HTR-8/SVneo (cell line): ENCODE measurements at regions not wholly inside any gene's neighbourhood (a gene's known extent, or its start where the extent isn't known, plus 50 kb on each side); places are given as distances from the start of the nearest gene placed in this dataset.

Source experiments
- DNase-seq: peaks from one replicate; pipeline ENCODE4 v3.0.0; 2011; ENCODE audit warnings: low spot score, mixed read lengths; ENCODE audit not compliant: insufficient read length
- FAIRE-seq: peaks from 2 replicates; lab custom pipeline; 2011; peaks lifted over from hg19 to GRCh38; lab: Jason Lieb, UNC

DNA sequence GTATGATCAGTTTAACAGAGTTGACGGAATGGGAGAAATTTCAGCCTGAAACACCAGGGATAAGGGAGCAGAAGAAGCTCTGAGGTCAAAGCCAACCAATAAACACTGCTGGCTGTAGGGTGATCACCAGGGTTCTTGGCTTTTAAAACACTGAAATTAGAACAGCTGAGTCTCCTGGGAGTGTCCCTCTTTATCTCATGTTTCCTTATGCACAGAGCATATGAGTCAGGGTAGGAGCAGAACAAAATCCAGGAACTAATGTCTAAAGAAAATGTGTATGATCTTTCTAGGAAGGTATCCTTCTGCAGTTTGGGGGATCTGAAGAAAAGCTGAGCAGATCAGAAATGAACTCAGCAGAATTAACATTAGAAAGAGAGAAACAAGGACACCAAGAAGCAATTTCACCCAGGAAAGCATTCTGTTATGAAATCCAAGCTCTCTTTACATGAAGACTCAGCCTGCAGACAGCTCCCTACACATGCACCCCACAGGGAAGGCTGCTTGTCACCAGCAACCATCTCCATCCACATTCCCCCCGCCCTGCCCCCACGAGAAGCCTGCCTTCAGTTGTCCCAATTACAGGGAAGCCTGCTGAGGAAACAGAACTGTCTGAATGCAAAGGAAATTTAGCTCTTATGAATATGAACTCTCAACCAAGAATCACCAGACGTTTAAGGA is 469.7 kb downstream of the PDCD6IP start:
- no peak for DNase-seq
- no peak for FAIRE-seq

DNA sequence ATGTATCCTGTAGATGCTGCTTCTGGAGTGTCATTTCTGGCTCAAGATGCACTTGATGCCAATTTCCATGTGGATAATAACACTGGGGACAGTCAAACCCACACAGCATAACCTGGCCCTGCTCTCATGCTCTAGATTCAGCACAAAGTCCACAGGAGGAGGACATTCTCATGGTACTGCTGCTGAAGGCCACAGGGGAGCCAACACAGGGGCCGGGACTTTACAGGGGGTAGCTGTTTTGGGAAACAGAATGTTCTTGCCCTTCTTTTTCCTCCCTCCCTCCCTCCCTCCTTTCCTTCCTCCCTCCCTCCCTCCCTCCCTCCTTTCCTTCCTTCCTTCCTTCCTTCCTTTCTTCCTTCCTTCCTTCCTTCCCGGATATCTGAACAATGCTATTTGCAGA is 477.4 kb downstream of the PDCD6IP start:
- no peak for FAIRE-seq

DNA sequence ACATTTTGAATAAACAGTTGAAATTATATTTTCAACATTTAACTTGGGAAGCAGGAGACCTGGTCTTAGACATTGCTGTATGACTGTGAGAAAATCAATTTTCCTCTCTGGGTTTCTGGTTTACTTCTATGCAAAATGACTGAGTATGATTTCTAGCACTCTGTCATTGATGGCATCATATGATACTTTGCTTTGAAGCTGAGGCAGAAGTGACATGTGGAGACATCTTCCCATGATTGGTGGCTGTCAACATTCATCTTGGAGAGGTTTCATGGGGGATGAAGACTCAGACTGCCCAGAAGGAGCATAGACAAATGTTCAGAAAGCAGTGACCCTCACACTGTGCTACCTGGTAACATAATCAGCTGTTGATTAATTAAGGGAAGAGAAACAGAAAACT is 477.9 kb downstream of the PDCD6IP start:
- DNase-seq (no peak), FAIRE-seq (no peak)

More for the DNA sequence above, 477.4 kb downstream of the PDCD6IP start:
- no peak for DNase-seq

DNA sequence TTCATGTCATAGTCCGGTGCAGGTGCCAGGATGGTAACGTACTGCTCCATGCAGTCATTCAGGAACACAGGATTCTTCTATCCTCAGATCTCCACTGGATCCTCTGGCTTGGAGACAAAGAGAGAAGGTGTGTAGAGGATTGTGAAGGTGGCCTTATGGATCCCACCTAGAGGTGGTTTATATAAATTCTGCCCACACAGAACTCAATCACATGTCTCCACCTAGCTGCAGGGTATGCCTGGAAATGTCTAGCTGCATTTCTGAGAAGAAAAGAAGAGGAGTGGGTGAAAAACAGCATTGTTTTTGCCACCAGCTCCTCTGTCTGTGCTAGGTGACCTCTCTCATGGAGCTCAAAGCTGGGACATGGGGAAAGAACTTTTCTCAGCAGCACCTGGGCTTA is 478.7 kb downstream of the PDCD6IP start:
- FAIRE-seq (no peak), DNase-seq (no peak)

DNA sequence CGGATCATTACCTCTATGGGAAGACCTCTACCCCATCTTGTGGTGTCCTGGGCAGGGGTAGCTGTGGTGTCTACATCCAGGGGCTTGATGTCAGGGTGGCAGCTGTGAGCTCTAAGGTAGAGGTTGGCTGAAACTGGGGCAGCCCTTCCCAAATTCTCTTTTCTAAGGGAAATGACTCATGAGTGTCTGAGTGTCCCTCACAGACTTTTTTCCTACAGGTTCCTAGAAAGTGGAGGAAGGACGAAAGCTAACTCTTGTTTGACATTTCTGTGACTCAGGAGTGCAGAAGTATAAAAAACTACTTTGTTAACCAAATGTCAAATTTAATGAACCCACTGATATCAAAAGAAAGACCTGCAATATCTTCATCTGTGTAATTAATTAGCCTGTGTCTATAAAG is 481.5 kb downstream of the PDCD6IP start:
- DNase-seq: no peak
- no peak for FAIRE-seq

DNA sequence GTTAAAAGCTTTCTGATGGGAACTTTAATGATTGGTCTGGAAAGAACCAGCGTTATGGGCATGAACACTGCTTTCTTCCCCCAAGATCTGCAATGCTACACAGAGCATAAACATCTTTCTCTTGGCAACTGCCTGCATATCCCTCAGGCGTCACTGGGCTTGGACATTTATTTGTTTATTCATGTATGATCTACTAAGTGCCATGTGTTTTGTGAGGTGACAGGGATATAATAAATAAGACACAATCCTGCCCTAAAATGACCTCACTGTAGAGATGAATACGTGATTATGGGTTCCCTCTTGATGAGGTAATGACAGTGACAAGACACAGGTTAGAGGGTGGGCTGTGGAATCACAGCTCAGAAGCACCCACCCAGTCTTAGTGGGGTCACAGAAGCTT is 485.3 kb downstream of the PDCD6IP start:
- DNase-seq (no peak), FAIRE-seq (no peak)

DNA sequence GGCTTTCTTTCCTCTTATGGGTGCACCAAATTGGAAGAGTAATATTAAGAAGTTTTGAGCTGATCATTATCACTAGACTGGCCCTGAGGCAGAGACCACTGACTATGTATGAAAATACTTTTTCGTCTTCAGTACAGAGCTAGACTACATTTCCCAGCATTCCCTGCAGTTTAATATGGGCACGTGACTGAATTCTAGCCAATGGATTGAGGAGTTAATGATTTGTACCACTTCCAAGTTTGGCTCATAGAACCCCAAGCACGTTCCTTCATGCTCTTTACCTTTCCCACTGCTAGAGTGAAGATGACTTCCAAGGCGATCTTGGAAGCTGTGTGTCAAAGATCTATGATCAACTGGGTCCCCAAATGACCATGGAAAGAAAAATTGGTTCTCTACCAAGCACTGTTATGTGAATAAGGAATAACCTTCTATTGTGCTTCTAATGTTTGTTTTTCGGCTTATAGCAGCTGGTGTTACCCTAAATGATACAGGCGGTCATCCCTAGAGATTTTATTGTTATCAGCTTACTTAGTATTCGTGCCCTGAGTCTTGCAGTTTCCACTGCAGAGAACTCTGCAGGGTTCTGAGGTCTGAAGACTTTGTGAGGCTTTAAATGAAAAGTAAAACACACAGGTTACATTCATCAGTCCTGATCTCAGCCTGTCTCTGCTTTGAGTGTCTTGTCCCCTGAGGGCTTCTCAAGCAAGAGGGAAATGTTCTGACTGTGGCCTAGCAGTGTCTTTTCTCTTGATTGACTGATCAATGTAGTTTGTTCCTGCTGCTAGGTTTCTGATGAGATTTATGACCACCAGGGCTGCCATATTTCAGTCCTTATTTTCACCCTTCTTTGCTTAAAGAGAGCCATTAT is 486.8 kb downstream of the PDCD6IP start:
- FAIRE-seq: no peak

DNA sequence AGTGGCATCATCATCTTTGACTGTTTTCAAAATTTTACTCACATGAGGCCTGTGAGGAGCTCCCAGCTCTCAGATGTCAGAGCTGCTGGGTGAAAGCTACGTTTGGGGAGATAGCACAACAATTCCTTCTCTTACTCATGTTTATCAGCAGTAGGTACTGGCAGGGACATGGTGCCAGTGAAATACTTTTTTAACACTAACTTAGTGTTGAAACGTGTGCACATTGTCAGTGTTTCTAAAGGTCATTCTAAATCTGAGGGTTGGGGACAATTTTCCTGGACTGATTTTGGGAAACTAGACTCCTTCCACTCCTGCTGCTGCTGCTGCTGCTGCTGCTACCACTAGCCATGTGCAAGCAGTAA is 487.4 kb downstream of the PDCD6IP start:
- FAIRE-seq (no peak), DNase-seq (no peak)

More for the DNA sequence above, 486.8 kb downstream of the PDCD6IP start:
- no peak for DNase-seq

DNA sequence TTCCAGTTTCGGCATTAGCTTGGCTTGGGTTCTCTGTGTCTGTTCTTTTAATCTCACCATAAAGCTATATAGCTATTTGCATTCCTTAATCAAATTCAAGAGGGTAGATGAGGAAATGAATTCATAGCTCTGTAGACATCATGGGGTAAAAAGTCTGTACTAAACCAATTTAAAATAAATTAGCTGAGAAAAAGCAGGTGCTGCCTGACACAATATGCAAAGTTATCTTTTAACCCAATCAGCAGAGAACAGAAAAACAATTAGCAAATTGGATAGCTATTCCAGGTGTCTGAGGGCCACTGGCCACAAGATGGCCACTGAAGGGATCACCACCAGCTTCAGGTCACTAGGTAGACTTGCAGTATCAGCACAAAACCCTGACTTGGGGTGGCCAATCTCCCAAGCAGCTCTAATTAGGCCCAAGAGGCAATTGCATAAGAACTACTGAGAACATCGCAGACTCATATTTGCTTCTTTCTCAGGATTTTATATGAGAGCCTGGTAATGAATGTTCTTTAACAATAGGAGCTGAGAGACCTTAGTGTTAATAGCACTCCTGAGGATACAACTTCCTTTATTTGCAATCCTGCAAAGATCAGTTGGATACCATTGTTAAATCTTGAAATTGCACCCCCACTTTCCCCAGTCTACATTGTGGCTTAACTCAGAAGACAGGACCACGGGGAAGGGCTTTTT is 494.3 kb downstream of the PDCD6IP start:
- FAIRE-seq (no peak), DNase-seq (no peak)

DNA sequence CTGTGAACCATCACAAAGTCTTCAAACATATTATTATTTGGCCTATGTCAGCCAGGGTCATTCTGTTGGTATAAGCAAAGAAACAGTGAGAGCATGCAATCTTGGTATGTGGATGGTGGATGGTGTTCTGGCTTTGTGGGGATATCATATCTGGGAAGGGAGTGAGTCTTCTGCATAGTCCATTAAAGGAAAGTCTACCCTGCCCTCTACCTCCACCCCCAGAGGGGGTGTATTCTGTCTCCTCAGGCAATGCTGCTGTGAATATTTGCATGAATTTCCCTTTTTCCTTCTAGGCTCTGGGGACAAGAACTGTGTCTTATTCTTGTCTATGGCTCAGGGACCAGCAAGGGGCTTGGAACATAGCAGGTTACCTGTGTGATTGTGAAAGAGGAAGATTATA is 495.8 kb downstream of the PDCD6IP start:
- FAIRE-seq (no peak), DNase-seq (no peak)

DNA sequence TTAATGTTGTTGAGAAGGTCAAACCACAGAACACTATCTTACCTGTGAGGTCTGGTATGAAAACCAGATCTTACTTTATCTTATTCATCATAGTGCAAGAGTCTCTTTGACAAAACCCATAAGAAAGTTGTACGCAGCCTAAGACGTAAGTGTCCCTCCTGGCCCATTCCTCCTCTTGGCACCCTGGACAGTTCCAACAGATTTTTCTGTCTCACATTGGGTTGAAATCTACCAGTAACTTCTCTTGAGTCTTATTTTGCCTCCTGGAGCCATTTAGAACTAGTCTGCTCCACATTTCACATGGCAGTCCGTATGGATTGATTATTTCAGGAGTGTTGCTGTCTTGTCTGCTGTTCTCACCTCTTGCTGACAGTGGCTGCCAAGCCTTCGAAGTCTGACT is 498.4 kb downstream of the PDCD6IP start:
- FAIRE-seq (no peak), DNase-seq (no peak)

DNA sequence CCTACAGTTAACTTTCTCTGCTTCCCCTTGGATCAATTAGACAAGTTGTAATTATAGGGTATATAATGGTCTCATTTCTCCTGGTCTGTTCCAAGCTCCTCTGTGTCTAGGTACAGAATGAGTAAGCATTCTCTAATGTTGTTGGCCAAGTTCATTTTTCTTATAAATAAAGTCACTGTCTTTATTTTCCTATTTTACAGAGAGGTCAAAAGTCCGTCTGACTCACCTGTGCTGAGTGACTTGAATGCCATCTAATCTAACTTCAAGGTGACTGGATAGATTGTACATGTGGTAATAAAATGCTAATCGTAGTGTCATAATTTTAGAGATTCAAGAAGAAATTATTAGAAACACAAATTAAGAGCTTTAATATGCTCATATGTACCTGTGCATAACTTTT is 500.2 kb downstream of the PDCD6IP start:
- FAIRE-seq: no peak
- no peak for DNase-seq

DNA sequence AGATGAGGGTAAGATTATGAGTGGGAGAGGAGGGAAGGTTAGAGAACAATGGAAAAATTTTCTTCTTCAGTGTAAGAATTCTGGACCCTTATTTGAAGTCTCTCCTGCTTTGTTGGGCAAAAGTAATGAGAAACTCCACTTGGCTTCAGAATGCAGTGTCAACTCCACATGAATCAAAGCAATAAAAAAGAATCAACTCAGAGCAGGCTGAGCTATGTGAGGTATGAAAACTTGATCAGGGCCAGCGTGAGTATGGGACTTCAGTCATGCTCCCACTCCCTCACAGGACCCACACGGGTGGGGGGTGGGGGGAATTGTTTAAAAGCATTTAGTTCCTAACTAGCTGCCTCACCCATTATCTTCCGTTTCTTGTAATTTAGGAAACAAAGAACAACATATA is 502.2 kb downstream of the PDCD6IP start:
- DNase-seq: no peak

DNA sequence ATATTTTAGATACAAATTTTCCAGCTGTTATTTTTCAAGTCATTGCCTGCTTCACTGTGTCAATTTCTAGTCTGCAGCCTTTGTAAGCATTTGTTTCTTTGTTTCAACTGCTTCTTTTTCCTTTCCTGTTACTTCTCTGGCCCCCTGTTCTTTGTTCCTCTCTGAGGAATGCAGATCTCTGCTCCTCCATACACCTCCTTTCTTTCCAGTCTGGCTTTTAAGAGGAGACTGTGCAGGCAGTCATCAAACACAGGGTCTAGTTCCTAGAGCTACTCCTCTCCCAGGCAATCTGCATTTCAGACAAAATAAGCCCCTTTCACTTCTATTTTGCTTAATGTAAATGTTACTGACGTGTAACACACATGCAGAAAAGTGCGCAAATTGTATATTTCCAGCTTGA is 502.9 kb downstream of the PDCD6IP start:
- no peak for DNase-seq
- no peak for FAIRE-seq

More for the DNA sequence above, 502.2 kb downstream of the PDCD6IP start:
- FAIRE-seq: no peak

DNA sequence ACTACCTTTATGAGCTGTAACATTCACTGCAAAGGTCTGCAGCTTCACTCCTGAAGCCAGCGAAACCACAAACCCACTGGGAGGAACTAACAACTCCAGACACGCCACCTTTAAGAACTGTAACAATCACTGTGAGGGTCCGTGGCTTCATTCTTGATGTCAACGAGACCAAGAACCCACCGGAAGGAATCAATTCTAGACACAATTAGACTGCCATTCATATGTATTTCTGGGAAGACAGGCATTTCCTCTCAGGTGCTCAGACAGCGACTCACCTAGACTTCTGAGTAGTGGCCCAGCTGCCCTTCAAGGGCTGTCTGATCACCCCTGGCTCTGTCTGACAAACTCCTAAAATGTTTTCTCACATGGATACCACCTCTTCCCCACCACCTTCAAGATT is 506.8 kb downstream of the PDCD6IP start:
- DNase-seq: no peak

DNA sequence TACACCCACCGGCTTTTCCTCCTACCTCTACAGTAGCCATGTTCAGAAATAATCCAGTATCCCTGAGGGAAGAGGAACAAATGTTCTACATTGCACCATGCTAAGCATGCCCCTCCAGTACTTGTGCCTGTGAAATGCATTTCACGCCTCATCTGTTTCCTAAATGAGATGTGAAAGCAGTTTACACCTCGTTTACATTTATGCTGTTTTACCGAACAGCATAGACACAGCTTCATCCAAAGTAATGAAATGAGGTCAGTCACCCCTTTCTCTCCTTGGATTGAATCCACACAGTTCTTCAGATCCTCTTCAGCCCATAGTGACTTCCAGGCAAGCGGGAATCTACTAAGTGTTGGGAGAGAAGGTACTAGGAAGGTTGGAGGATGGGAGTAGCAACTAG is 514.3 kb downstream of the PDCD6IP start:
- FAIRE-seq: no peak
- no peak for DNase-seq

More for the DNA sequence above, 506.8 kb downstream of the PDCD6IP start:
- no peak for FAIRE-seq

DNA sequence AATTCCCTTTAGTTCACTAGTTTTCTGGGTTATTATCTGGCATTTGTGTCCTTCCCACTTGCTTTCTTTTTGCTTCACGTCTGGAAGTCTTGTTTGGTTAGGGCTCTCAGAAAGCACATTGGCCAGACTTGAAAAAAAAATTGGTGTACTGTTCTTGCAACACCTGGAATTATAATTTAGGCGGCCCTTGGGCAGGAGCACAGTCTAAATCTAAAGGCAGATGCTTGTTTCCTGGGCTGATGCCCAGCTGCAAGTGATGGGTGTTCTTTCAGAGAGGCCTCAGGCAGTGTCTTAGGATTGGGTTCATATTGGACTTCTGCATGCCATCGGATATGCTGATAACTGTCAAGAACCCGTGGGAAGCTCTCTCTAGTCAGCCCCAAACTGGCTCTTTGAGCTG is 521.5 kb downstream of the PDCD6IP start:
- no peak for FAIRE-seq
- DNase-seq: no peak

DNA sequence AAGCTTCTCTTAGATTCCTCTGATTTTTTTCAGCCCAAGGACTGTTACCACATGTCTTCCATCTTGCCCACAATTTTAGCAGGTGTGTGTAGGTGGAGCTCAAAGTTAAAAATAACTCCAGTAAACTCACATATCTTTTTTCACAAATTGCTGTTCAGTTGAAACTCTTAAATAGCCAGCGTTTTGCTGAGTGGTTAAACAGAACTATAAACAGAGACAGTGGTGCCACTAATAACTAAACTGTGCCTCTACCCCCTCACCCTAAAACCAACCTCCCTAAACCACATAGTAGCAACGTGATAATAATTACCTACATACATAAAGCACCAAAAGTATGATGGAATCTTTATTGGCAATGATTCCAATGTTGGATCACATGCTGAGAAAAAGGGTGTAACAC is 525.1 kb downstream of the PDCD6IP start:
- DNase-seq (no peak), FAIRE-seq (no peak)

DNA sequence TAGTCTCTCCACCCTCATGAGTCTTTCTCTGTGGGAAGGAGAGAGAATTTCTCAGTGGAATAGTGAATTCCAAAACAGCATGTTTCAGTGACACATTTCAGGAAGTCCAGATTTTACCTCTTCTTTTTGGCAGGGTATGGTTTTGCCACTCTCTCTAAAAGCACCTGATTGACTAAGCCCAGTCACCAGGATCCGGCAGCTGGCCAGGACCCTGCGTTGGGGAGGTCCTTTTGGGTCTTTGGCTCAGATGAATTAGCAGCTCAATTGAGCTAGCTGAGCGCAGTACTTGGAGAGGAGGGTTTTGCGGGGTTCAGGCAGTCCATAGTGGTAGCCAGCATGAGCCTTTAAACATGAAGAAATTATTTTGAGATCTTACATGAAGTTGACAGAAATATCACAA is 548.2 kb downstream of the PDCD6IP start:
- FAIRE-seq (no peak), DNase-seq (no peak)

DNA sequence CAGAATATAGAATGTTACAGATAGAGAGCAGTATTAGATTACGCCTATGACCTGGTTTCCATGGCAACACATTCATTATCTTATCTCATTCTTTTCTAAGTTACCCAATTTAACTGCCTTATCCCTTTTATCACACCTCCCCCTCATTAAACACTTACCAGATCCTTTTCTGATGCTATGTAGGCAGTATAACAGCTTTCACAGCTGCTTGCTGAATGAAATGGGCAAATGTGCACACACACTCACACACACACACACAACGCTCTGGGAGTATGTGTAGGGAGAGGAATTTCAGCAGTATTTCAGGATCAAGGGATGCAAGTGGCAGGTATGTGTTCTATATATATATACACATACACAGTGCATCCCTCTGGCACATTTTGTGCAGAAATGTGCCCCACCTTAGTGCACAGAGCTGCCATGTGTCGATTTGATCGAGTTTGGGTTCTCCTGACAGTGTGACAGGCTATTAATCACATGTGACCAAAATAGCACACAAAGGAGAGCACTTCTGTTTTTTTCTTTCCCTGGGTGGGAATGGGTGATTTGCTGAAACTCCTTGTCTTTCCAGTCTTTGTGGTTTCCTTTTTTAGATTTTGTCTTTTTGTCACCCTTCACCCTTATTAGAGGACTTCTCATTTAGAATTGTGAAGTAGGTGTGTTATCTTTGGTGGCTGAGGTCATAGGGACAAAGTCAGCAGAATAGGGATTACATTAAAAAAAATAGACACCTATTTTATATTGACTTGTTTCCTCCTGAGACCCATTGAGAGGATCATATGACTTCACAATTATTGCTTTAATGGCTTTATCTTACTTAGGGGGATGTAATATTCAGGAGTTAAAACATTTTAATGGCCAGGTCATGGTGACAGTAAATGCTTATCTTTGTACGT is 553.7 kb downstream of the PDCD6IP start:
- DNase-seq: no peak
- FAIRE-seq: no peak
